Neural progenitor cell (in vitro differentiated cells): ENCODE measurements at regions not wholly inside any gene's neighbourhood (a gene's known extent, or its start where the extent isn't known, plus 50 kb on each side); places are given as distances from the start of the nearest gene placed in this dataset.

ENCODE experiments used
- CTCF ChIP-seq: fragments of 200-600 bp; sonication (generic); IDR thresholded peaks from 2 replicates; pipeline ENCODE4 v1.5.1; 2017; ENCODE audit warnings: antibody characterized with exemption, mild to moderate bottlenecking
- EZH2 ChIP-seq: fragments of 200-600 bp; sonication (generic); IDR thresholded peaks from 2 replicates; pipeline ENCODE4 v1.6.1; 2017; ENCODE audit warnings: antibody characterized with exemption, mild to moderate bottlenecking, moderate library complexity
- EZH2phosphoT487 ChIP-seq: fragments of 200-600 bp; sonication (generic); IDR thresholded peaks from 2 replicates; pipeline ENCODE4 v1.6.1; 2017; ENCODE audit warnings: antibody characterized with exemption

GRCh38 chr9:68648164-68648563 lies 56.9 kb upstream of the PIP5K1B start:
- TF ChIP-seq CTCF = no peak
- TF ChIP-seq EZH2phosphoT487 = no peak
- no peak for TF ChIP-seq EZH2
